ENCODE measurements at regions not wholly inside any gene's neighbourhood (a gene's known extent, or its start where the extent isn't known, plus 50 kb on each side); places are given as distances from the start of the nearest gene placed in this dataset.

DNA sequence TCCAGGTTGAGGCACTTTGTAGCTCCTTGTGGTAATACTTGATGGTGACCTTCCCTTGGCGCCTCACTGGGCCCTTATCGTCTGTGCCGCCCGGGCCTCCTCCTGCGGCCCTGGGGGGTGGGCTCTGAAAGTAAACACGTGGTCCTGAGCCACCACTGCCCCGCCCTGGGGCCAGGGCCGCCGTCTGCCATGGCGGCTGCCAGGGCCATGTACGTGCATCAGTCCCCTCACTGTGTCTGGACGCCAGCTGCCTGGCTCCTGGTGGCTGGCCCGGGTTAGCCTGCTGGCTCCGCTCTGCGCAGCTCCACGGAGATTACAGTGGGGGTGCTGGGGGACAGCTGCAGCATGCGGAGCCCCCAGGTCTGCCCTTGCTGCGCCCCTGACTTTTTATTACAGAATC is 81.8 kb upstream of the CENPW start:
- TF ChIP-seq, protein P1, sequence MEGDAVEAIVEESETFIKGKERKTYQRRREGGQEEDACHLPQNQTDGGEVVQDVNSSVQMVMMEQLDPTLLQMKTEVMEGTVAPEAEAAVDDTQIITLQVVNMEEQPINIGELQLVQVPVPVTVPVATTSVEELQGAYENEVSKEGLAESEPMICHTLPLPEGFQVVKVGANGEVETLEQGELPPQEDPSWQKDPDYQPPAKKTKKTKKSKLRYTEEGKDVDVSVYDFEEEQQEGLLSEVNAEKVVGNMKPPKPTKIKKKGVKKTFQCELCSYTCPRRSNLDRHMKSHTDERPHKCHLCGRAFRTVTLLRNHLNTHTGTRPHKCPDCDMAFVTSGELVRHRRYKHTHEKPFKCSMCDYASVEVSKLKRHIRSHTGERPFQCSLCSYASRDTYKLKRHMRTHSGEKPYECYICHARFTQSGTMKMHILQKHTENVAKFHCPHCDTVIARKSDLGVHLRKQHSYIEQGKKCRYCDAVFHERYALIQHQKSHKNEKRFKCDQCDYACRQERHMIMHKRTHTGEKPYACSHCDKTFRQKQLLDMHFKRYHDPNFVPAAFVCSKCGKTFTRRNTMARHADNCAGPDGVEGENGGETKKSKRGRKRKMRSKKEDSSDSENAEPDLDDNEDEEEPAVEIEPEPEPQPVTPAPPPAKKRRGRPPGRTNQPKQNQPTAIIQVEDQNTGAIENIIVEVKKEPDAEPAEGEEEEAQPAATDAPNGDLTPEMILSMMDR (IDR thresholded peaks at IDR 0.05): no peak
- no peak for TF ChIP-seq POLR2A (IDR thresholded peaks at IDR 0.05)

Measured in body of pancreas (tissue), 4 donors.